ENCODE measurements at regions not wholly inside any gene's neighbourhood (a gene's known extent, or its start where the extent isn't known, plus 50 kb on each side); places are given as distances from the start of the nearest gene placed in this dataset.

- DNase-seq (ENCODE audit: low read depth in 1 of 2, low spot score in 1 of 2): no peak
- Histone ChIP-seq H3K4me1 (ENCODE audit: low read depth) (no peaks in the 10 kb centered on the region), H3K27ac (no peak overlapping the region), H3K27me3 (no peaks in the 10 kb centered on the region), H3K4me3 (no peak overlapping the region), H3K9me3 (ENCODE audit: low read depth) (no peaks in the 10 kb centered on the region), H3K36me3 (no peaks in the 10 kb centered on the region)
- TF ChIP-seq CTCF (IDR thresholded peaks at IDR 0.05; ENCODE audit: low read depth, low read length): no peak
These were observed 1422.9 kb upstream of the TMEM132C start for GRCh38 chr12:126843915-126844669.

DNA sequence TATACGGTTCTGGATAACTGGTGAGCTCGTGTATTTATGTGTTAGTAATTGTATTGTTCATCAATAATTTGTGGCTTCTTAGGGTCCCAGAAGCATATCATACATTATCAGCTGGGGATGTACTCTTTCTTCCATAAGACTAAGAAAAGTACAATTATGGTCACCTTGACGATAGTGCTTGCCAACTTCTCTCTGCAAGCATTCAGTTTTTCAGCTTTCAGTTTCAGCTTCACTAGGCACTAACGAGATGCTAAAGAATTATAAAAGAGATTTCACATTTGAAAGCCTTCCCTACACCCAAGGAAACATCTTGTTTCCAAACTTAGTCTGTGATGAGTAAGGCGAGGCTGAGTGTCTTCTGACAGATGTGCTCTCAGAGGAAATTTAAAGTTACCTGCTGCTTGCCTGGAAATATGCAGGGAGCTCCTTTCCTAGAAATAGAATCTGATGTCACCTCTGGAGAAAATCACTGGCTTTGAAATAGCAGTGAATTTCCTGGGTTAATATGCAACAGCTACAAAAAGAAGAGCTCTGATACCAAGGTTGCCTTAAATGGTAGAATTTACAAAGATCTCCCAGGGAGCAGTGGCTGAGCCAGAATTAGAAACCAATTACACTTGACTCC lies 1419.9 kb upstream of the TMEM132C start:
- DNase-seq (ENCODE audit: low read depth in 1 of 2, low spot score in 1 of 2): no peak
- H3K4me1 ChIP-seq (ENCODE audit: low read depth): no peaks in the 10 kb centered on the region
- TF ChIP-seq CTCF (IDR thresholded peaks at IDR 0.05; ENCODE audit: low read depth, low read length): no peak
- no peaks in the 10 kb centered on the region for H3K27me3 ChIP-seq
- H3K36me3 ChIP-seq: no peaks in the 10 kb centered on the region
- H3K9me3 ChIP-seq (ENCODE audit: low read depth): no peaks in the 10 kb centered on the region
- no peak overlapping the region for H3K27ac ChIP-seq
- no peak overlapping the region for H3K4me3 ChIP-seq

GRCh38 chr12:126855768-126856167 lies 1411.2 kb upstream of the TMEM132C start:
- DNase-seq (ENCODE audit: low read depth in 1 of 2, low spot score in 1 of 2): no peak
- no peaks in the 10 kb centered on the region for H3K4me1 ChIP-seq (ENCODE audit: low read depth)
- no peak for TF ChIP-seq CTCF (IDR thresholded peaks at IDR 0.05; ENCODE audit: low read depth, low read length)
- H3K4me3 ChIP-seq: no peak overlapping the region
- H3K9me3 ChIP-seq (ENCODE audit: low read depth): no peaks in the 10 kb centered on the region
- H3K36me3 ChIP-seq: no peaks in the 10 kb centered on the region
- H3K27ac ChIP-seq: no peak overlapping the region
- H3K27me3 ChIP-seq: no peaks in the 10 kb centered on the region

- no peak for TF ChIP-seq CTCF (IDR thresholded peaks at IDR 0.05; ENCODE audit: low read depth, low read length)
- Histone ChIP-seq H3K9me3 (ENCODE audit: low read depth) (no peaks in the 10 kb centered on the region), H3K4me3 (no peak overlapping the region), H3K36me3 (no peaks in the 10 kb centered on the region), H3K4me1 (ENCODE audit: low read depth) (no peaks in the 10 kb centered on the region), H3K27me3 (no peaks in the 10 kb centered on the region), H3K27ac (no peak overlapping the region)
- no peak for DNase-seq (ENCODE audit: low read depth in 1 of 2, low spot score in 1 of 2)
These were observed 1410.0 kb upstream of the TMEM132C start for GRCh38 chr12:126856958-126857357.

GRCh38 chr12:126858560-126858959 lies 1408.4 kb upstream of the TMEM132C start:
- TF ChIP-seq CTCF (IDR thresholded peaks at IDR 0.05; ENCODE audit: low read depth, low read length): no peak
- DNase-seq (ENCODE audit: low read depth in 1 of 2, low spot score in 1 of 2): no peak
- Histone ChIP-seq H3K27ac (no peak overlapping the region), H3K4me3 (no peak overlapping the region), H3K4me1 (ENCODE audit: low read depth) (no peaks in the 10 kb centered on the region), H3K9me3 (ENCODE audit: low read depth) (no peaks in the 10 kb centered on the region), H3K27me3 (no peaks in the 10 kb centered on the region), H3K36me3 (no peaks in the 10 kb centered on the region)
